Upper lobe of left lung (tissue), 4 donors: ENCODE measurements at regions not wholly inside any gene's neighbourhood (a gene's known extent, or its start where the extent isn't known, plus 50 kb on each side); places are given as distances from the start of the nearest gene placed in this dataset.

ENCODE experiments used
- CTCF ChIP-seq, 6 experiments: fragments of 450-650 bp in 4 of 6; fragments of 200-600 bp in 2 of 6; sonication (generic) in 2 of 6; IDR thresholded peaks; one replicate each; pipeline ENCODE4 v1.5.1; 2016 to 2019; ENCODE audit warnings: antibody characterized with exemption in 6 of 6
- EP300 ChIP-seq, 4 donors: sonication (generic); formaldehyde crosslinking; IDR thresholded peaks; one replicate each; pipeline ENCODE4 v1.5.1; 2017; ENCODE audit warnings: antibody characterized with exemption in 4 of 4, control low read depth in 2 of 4
- POLR2A ChIP-seq, 4 donors: fragments of 450-650 bp; IDR thresholded peaks; one replicate each; pipeline ENCODE4 v1.5.1; 2016 to 2017; ENCODE audit warnings: antibody characterized with exemption in 4 of 4, mild to moderate bottlenecking in 2 of 4
- POLR2AphosphoS5 ChIP-seq, 2 donors: sonication (generic); formaldehyde crosslinking; IDR thresholded peaks; one replicate each; pipeline ENCODE4 v1.5.1; 2017; ENCODE audit warnings: antibody characterized with exemption in 2 of 2

GRCh38 chr9:16170119-16170518 lies 617.3 kb downstream of the CCDC171 start:
- TF ChIP-seq CTCF (IDR thresholded peaks at IDR 0.05) (no peak), POLR2AphosphoS5 (IDR thresholded peaks at IDR 0.05) (no peak), POLR2A (IDR thresholded peaks at IDR 0.05) (no peak), EP300 (IDR thresholded peaks at IDR 0.05) (no peak)
